ENCODE measurements at regions not wholly inside any gene's neighbourhood (a gene's known extent, or its start where the extent isn't known, plus 50 kb on each side); places are given as distances from the start of the nearest gene placed in this dataset.

DNA sequence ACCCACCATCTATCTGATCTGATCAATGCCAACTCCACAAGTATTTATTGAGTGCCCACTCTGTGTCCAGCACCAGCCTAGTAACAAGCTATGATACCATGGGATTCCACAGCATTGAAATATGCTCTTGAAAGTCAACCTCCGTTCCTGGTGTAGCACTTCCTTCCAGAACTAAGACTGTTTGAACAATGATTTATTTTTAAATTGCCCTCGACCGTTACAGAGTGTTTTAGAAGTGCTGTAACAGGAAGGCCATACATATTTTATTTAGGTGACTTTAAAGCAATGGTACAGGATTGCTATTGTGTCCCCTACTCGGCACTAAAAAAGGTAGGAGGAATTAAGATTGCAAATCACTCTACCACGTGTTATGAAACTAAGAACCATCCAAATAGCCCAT, 225.6 kb downstream of the TEX36 start:
- Histone ChIP-seq H3K27me3 (peaks cover 0 to 21% (median 0%) of the 10 kb centered on the region in 4 donors), H3K27ac (no peak overlapping the region), H3K4me1 (peaks cover 0 to 6% (median 0%) of the 10 kb centered on the region in 3 donors), H3K36me3 (no peaks in the 10 kb centered on the region), H3K4me3 (no peak overlapping the region), H3K9me3 (no peaks in the 10 kb centered on the region)
- WGBS, 2 donors, result 34% methylated on average over 5 of the region's 5 CpGs
- no peak for DNase-seq
- intact Hi-C loops (cut with DNase I), result no loop called here
- no peak for TF ChIP-seq POLR2A (IDR thresholded peaks at IDR 0.05)
- TF ChIP-seq, protein P1, sequence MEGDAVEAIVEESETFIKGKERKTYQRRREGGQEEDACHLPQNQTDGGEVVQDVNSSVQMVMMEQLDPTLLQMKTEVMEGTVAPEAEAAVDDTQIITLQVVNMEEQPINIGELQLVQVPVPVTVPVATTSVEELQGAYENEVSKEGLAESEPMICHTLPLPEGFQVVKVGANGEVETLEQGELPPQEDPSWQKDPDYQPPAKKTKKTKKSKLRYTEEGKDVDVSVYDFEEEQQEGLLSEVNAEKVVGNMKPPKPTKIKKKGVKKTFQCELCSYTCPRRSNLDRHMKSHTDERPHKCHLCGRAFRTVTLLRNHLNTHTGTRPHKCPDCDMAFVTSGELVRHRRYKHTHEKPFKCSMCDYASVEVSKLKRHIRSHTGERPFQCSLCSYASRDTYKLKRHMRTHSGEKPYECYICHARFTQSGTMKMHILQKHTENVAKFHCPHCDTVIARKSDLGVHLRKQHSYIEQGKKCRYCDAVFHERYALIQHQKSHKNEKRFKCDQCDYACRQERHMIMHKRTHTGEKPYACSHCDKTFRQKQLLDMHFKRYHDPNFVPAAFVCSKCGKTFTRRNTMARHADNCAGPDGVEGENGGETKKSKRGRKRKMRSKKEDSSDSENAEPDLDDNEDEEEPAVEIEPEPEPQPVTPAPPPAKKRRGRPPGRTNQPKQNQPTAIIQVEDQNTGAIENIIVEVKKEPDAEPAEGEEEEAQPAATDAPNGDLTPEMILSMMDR (IDR thresholded peaks at IDR 0.05), result no peak

DNA sequence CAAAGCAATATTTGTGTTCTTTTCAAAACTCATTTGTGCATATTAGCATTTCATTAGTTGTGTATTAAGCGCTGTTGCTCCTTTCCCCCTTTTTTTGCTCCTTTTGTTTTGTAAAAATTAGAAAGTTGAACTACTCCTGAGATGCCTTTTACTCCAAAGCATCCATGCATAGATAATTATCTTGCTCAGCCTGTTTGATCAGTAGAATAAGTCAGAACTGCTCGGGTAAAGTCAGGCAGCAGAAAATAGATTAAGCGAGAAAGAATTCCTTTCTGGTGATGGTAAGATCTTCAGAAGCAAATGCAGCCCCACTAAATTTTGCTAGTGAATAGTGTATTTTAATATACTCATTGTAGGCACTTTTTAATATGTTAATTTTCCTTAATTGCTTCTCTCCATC, 227.1 kb downstream of the TEX36 start:
- no peaks in the 10 kb centered on the region for H3K9me3 ChIP-seq
- H3K36me3 ChIP-seq, result no peaks in the 10 kb centered on the region
- no peak overlapping the region for H3K4me3 ChIP-seq
- TF ChIP-seq, protein P1 (IDR thresholded peaks at IDR 0.05), result no peak
- TF ChIP-seq POLR2A (IDR thresholded peaks at IDR 0.05), result no peak
- intact Hi-C loops (cut with DNase I), result no loop called here
- WGBS, 2 donors, result 27 to 50% methylated on average over 3 of the region's 3 CpGs
- H3K27me3 ChIP-seq, result peaks cover 0 to 16% (median 0%) of the 10 kb centered on the region in 4 donors
- peaks cover 0 to 6% (median 0%) of the 10 kb centered on the region in 3 donors for H3K4me1 ChIP-seq
- H3K27ac ChIP-seq, result no peak overlapping the region
- no peak for DNase-seq

DNA sequence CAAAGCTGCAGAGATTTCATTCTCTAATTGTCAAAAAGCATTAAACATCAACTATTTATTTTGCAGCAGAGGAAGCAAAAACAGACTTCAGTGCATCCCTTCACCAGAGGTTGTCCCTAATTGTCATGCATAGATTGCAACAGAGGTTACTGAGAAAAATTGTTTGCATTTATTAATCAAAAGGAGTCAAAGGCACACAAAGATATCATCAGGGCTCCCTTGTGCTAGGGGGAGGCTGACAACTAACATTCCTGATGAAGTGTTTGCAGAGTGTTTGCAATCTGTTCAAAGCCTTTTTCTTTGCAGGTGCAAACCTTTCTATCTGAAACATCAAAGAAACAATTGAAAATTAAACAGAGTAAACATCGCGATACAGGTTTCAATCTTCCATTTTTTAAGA, 227.5 kb downstream of the TEX36 start:
- Histone ChIP-seq H3K4me3 (no peak overlapping the region), H3K27ac (no peak overlapping the region), H3K27me3 (peaks cover 0 to 15% (median 0%) of the 10 kb centered on the region in 4 donors), H3K4me1 (peaks cover 0 to 6% (median 0%) of the 10 kb centered on the region in 3 donors), H3K36me3 (no peaks in the 10 kb centered on the region), H3K9me3 (no peaks in the 10 kb centered on the region)
- TF ChIP-seq, protein P1 (IDR thresholded peaks at IDR 0.05), result no peak
- TF ChIP-seq POLR2A (IDR thresholded peaks at IDR 0.05), result no peak
- intact Hi-C loops (cut with DNase I), result no loop called here
- WGBS, 2 donors, result 26 to 46% methylated on average over 2 of the region's 2 CpGs
- no peak for DNase-seq

DNA sequence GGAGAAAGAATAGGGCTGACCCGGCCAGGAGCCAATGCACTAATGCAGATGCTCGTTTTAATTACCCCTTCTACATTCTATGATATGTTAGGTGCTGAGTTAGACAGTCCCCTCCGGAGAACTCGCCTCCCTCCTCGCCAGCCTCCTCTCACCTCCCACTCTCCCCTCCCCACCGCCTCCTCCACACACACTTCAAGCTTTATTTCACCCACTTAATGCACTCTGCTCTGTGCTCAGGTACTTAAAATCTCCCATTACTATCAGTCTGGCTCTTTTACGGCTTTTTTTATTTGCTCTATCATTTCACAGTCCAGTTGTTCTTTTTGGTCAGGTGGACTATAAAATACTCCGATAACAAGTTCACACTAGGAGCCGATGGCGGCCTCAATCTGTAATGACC, 231.6 kb downstream of the TEX36 start:
- 81 to 82% methylated on average over 10 of the region's 10 CpGs for WGBS, 2 donors
- TF ChIP-seq POLR2A (IDR thresholded peaks at IDR 0.05), result no peak
- TF ChIP-seq, protein P1 (IDR thresholded peaks at IDR 0.05), result no peak
- H3K4me3 ChIP-seq, result no peak overlapping the region
- H3K9me3 ChIP-seq, result no peaks in the 10 kb centered on the region
- no peak for DNase-seq
- intact Hi-C loops (cut with DNase I), result no loop called here
- no peaks in the 10 kb centered on the region for H3K36me3 ChIP-seq
- no peak overlapping the region for H3K27ac ChIP-seq
- peaks cover 0 to 6% (median 0%) of the 10 kb centered on the region in 3 donors for H3K4me1 ChIP-seq
- H3K27me3 ChIP-seq, result peaks cover 0 to 13% (median 0%) of the 10 kb centered on the region in 4 donors

DNA sequence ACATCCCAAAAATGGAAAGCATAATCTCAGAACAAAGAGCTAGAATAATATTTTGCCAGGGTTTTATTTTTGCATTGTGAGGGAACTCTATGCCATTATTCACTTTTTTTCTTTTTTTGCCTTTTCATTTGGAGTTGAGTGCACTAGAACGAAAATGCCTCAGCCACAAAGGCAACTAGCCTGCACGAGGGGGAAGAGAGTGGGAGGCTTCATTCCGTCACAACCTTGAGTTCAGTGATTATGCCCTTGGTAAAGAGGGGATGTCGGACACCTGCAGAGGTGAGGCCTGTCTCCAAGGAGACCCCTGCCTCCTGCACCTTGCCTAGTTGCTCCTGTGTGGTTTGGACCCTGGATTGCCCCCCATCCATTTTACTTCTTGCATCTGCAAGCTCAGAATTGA, 232.7 kb downstream of the TEX36 start:
- no peak for DNase-seq
- Histone ChIP-seq H3K4me3 (no peak overlapping the region), H3K36me3 (no peaks in the 10 kb centered on the region), H3K4me1 (no peaks in the 10 kb centered on the region), H3K27me3 (peaks cover 0 to 13% (median 0%) of the 10 kb centered on the region in 4 donors), H3K9me3 (no peaks in the 10 kb centered on the region), H3K27ac (no peak overlapping the region)
- WGBS, 2 donors, result 64 to 67% methylated on average over 4 of the region's 4 CpGs
- TF ChIP-seq, protein P1 (IDR thresholded peaks at IDR 0.05), result no peak
- TF ChIP-seq POLR2A (IDR thresholded peaks at IDR 0.05), result no peak
- intact Hi-C loops (cut with DNase I), result no loop called here

All from esophagus squamous epithelium (tissue), 5 donors.